Fibroblast of the aortic adventitia (primary cell): ENCODE measurements at regions not wholly inside any gene's neighbourhood (a gene's known extent, or its start where the extent isn't known, plus 50 kb on each side); places are given as distances from the start of the nearest gene placed in this dataset.

Source experiments
- DNase-seq: peaks from one replicate; pipeline ENCODE4 v3.0.0-alpha.2; 2010; ENCODE audit warnings: low read depth
- H3K4me3 ChIP-seq: 2 replicates; pipeline ENCODE4 v1.5.1; 2011; ENCODE audit warnings: low read depth, mild to moderate bottlenecking, control low read depth, low read length, moderate library complexity
- TF ChIP-seq, protein P1 (sequence below): IDR thresholded peaks from 2 replicates; pipeline ENCODE4 v1.5.1; 2011; ENCODE audit warnings: mild to moderate bottlenecking, low read length, control low read depth, inconsistent platforms; ENCODE audit not compliant: insufficient read depth

DNA sequence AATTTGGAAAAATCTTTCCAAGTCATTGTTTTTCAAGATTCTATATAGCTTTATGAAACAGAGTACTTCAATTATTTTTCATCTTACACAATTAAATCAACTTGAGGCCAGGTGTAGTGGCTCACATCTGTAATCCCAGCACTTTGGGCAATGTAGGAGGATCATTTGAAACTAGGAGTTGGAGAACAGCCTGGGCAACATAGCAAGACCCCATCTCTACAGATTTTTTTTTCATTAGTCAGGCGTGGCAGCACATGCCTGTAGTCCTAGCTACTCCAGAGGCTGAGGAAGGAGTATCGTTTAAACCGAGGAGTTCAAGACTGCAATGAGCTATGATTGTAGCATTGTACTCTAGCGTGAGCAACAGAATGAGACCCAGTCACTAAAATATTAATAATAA is 72.9 kb downstream of the BMP4 start:
- H3K4me3 ChIP-seq: no peak overlapping the region
- no peak for DNase-seq
- TF ChIP-seq, protein P1, sequence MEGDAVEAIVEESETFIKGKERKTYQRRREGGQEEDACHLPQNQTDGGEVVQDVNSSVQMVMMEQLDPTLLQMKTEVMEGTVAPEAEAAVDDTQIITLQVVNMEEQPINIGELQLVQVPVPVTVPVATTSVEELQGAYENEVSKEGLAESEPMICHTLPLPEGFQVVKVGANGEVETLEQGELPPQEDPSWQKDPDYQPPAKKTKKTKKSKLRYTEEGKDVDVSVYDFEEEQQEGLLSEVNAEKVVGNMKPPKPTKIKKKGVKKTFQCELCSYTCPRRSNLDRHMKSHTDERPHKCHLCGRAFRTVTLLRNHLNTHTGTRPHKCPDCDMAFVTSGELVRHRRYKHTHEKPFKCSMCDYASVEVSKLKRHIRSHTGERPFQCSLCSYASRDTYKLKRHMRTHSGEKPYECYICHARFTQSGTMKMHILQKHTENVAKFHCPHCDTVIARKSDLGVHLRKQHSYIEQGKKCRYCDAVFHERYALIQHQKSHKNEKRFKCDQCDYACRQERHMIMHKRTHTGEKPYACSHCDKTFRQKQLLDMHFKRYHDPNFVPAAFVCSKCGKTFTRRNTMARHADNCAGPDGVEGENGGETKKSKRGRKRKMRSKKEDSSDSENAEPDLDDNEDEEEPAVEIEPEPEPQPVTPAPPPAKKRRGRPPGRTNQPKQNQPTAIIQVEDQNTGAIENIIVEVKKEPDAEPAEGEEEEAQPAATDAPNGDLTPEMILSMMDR: no peak

DNA sequence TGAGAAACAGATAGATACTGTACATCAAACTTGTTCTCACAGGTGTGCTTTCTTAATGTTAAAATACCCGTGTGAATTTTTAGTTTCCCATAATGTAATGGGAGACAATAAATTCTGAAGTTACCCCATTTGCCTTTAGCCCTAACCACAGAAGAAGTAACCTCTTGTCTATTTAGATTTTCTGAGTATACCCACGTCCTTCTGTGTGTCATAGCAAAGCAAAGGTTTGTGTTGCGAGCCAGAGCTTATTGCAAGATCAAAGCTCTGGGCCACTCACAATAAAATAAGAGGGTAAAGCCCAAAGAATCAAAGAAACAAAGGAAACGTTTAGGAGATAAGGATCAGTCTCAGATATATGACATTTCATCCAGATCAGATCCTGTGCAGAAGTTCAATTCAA is 73.9 kb downstream of the BMP4 start:
- no peak for DNase-seq
- TF ChIP-seq, protein P1: no peak

DNA sequence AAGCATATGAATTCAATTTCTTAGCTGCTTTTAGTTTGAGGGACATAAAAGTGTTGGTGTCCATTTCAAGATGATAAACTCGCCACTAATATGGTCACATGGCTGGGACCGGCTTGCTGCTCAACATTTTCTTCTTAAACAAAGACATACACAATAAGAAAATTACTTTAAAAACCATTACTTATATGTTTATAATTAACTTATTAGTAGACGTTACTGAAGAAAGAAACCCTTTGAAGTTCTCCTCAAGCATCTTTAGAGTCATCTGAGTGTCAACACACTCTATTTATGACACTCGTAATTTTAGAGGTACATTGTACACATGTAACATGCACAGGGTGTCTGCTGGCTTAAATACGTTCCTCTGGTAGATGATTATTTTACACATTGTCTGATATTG is 74.7 kb downstream of the BMP4 start:
- no peak overlapping the region for H3K4me3 ChIP-seq
- TF ChIP-seq, protein P1: no peak
- no peak for DNase-seq

More for the DNA sequence above, 73.9 kb downstream of the BMP4 start:
- H3K4me3 ChIP-seq: no peak overlapping the region

DNA sequence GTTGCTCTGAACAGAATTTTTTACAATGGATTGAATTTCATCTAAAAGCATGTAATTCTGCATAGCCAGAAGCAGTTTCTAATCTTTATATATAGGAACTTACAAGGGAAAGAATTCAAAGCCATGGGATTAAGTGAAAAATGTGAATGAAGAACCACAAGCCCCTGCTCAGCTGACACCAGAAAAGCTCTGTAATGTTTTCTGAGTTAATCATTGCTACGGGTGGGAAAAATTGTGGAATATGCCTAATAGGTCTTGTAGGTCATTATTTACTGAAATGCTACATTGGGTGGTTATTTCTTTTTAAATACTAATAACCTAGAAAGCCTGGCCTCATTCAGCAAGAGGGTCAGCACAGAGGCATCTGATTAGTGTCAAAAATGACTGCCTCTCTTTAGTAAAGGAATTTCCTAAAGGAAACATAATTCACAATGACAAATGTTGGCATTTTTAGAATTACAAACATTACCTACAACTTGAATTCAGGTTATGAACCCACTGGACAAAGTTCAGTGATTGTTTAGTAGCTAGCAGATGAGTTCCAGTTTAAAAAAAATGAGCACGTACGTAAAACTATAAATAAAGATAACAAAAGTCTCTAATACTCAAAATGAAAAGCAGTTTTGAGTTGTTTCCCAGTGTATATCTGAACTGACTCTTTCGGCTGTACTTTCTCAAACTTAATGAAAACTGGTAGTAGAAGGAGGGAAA is 75.3 kb downstream of the BMP4 start:
- H3K4me3 ChIP-seq: no peak overlapping the region
- DNase-seq: no peak
- TF ChIP-seq, protein P1: no peak

DNA sequence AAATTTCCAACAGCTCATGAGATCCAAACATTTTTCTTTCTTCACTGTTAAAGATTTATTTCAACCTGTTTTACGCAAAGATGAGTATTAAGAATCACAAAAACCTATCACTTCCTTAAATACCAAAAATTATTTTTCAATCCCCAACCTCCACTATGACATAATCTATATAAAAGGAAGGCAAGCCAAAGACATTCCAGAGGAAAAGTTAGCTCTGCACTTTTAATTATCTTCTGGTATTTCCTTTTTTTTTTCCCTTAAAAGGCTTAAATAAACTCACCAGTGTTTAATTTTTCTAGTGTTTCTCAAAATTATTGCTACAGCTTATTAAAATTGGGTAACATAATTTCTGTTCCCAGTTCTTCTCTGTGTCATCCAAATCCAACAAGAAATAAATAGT is 75.9 kb downstream of the BMP4 start:
- no peak for DNase-seq
- no peak overlapping the region for H3K4me3 ChIP-seq
- TF ChIP-seq, protein P1: no peak

DNA sequence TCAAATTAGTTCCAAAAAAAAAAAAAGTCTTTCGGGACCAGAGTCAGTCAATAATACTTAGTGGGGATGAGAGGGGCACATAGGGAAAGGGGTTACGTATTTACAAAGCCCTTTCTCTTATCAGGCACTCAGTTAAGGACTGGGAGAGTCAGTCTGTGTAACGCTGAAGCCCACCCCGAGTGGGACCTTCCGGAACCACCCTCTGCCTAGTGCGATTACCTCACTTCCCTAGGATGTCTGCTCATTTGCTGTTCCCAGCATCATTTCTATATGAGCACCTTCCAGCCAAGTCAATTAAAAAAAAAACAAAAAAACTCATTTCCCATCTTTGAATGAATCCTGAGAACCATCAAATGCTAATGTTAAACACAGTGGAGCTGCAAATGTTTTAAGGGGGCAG is 76.9 kb downstream of the BMP4 start:
- TF ChIP-seq, protein P1: no peak

More for the DNA sequence above, 76.9 kb downstream of the BMP4 start:
- H3K4me3 ChIP-seq: no peak overlapping the region
- no peak for DNase-seq
